ENCODE measurements at regions not wholly inside any gene's neighbourhood (a gene's known extent, or its start where the extent isn't known, plus 50 kb on each side); places are given as distances from the start of the nearest gene placed in this dataset.
A peak's percentile ranks its signal among the peaks of the same experiment; 100 is the strongest.
"Not testable (repeated sequence)": the region's sequence is repeated elsewhere in the genome, so short reads cannot be mapped to it uniquely, and the experiment has no call there.

DNA sequence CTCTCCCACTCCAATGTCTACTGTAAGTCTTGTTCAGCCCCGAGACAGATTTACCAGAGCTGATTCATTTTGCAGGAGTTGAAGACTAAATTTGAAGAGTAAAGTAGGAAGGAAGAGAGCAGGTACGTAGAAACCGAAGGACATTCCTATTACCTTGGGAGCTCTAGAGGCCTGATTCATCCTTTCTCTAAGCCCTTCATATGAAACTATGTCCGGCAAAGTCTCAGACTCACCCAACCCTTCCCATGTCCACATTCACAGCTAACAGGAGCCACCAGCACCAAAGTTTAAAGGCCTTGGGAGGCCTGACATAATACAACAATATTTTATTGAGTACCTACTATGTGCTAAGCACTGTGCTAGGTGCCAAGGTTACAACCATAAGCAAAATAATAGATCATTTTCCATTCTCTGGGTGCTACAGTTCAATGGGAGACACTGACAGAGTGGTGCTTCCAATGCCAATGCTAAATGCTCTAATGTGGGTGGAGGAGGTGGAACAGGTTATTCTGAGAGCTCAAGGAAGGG lies 86.6 kb downstream of the PHLDA1 start:
- H3K4me3 ChIP-seq (ENCODE audit: low read depth, low read length): no peak overlapping the region
- DNase-seq (ENCODE audit: low read depth): no peak

DNA sequence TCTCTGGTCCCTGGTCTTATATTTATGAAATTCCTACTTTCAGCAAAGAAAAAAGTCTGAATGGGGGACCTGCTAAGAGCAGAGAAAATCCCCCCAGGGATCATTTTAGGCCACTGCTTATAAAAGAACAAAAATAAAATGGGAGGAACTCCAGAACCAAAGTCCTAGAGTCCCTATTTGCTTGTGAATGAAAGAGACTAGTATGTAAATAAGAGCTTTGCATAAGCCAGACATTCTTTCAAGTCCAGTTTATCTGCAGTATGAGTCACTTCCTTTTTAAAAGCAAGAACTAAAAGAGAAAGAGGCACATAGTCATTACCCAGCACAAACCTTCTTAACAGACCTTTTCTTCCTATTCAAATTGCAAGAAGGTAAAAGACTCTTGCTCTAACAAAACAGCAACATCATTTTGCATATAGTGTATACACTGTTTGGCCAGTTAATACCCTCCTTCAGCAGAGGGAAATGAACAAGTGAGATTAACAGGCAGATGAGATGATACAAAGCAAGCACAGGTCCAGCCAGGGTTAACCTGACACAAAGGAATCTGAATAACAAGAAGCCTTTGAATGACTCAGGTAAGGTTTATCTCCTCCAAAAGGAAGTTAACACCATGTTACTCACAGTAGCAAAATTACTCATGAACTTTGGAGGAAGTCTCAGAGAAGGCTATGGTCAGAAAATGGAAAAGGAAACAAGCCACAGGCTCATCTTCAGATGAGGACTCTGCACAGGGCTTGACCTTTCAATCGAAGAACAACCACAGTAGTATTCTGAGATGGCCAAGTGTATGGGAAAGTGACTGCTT lies 87.3 kb downstream of the PHLDA1 start:
- peak; percentile 60 for DNase-seq (ENCODE audit: low read depth)
- H3K4me3 ChIP-seq (ENCODE audit: low read depth, low read length): no peak overlapping the region

DNA sequence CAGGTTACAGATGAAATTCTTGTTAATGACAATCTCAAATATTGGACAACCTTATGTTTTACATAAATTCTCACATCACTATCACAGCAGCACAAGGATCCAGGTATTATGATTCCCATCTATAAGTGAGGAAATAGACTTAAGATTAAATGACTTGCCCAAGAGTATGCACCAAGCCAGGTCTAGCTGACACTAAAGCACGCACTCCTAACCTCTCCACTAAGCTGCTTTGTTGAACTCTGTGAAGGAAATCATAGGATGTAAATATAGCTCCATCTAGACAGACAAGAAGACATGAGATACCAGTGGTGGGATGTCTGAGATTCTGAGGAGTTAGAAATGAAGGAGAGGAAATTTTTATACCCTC lies 87.9 kb downstream of the PHLDA1 start:
- DNase-seq (ENCODE audit: low read depth): no peak
- H3K4me3 ChIP-seq (ENCODE audit: low read depth, low read length): no peak overlapping the region

DNA sequence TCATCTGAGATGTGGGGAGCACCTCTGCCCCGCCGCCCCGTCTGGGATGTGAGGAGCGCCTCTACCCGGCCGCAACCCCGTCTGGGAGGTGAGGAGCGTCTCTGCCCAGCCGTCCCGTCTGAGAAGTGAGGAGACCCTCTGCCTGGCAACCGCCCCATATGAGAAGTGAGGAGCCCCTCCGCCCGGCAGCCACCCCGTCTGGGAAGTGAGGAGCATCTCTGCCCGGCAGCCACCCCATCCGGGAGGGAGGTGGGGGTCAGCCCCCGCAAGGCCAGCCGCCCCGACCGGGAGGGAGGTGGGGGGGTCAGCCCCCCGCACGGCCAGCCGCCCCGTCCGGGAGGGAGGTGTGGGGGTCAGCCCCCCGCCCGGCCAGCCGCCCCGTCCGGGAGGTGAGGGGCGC lies 89.9 kb downstream of the PHLDA1 start:
- not testable (repeated sequence) for H3K4me3 ChIP-seq (ENCODE audit: low read depth, low read length); DNase-seq (ENCODE audit: low read depth)

DNA sequence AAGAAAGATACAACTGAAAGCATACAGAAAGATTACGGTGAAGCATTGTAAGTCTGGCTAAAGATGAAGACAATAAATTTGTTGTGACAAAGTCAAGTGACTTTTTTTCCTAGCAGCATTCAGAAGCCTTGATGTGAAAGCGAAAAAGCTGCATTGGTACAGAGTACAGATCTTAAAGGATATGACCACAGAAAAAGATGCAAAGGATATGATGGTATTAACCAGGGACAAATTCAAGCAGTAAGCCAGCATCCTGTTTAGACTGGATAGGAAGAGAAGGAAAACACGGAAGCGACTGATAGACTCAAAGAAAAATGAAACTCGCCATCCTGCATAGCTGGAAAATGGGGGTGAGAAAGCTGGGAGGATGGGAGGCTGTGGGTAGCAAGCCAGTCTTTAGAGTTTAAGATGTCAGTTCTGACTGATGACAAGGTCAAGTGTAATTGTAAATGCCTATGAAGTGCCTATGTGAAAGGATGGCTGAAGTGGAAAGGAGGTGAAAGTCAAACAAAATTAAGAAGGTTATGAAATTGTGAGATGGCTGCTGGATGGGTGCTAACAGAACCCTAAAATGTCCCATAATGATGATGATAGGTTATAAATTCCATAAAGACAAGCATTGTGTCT lies 92.4 kb downstream of the PHLDA1 start:
- no peak overlapping the region for H3K4me3 ChIP-seq (ENCODE audit: low read depth, low read length)

DNA sequence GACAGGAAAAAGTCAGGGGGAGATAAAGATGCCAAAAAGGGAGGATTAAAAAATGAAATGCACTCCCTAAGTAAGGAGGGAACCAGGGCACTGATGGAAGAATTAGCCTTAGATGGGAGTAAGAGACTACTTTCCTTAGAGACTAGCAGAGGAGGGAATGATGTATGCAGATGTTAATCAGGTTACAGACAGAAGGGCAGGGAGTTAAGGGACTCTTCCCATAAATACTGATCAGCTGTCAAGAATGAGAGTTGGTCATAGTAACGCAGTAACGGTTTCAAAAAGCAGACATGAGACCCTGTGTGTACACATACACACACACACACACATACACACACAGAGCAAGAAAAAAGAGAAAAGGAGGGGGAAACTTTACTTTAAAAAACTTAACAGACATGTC lies 93.4 kb downstream of the PHLDA1 start:
- no peak overlapping the region for H3K4me3 ChIP-seq (ENCODE audit: low read depth, low read length)
- DNase-seq (ENCODE audit: low read depth): no peak

More for the DNA sequence above, 92.4 kb downstream of the PHLDA1 start:
- no peak for DNase-seq (ENCODE audit: low read depth)

DNA sequence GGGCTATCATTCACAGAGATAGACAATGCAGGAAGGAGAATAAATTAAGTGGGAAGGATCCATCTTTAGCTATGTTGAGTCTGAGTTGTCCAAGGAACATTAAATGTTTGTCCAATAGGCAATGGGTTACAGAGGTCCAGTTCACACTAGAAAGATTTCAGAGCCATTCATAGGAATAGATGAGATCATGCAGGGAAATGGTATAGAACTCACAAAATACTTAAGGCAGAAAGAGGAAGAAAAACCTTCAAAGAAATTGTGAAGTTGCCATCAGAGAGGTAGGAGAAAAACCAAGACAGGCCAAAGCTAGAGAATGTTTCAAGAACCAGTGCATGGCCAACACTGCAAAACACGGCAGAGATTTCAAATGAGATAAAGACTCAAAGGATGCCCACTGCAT lies 94.1 kb downstream of the PHLDA1 start:
- no peak overlapping the region for H3K4me3 ChIP-seq (ENCODE audit: low read depth, low read length)
- DNase-seq (ENCODE audit: low read depth): no peak

DNA sequence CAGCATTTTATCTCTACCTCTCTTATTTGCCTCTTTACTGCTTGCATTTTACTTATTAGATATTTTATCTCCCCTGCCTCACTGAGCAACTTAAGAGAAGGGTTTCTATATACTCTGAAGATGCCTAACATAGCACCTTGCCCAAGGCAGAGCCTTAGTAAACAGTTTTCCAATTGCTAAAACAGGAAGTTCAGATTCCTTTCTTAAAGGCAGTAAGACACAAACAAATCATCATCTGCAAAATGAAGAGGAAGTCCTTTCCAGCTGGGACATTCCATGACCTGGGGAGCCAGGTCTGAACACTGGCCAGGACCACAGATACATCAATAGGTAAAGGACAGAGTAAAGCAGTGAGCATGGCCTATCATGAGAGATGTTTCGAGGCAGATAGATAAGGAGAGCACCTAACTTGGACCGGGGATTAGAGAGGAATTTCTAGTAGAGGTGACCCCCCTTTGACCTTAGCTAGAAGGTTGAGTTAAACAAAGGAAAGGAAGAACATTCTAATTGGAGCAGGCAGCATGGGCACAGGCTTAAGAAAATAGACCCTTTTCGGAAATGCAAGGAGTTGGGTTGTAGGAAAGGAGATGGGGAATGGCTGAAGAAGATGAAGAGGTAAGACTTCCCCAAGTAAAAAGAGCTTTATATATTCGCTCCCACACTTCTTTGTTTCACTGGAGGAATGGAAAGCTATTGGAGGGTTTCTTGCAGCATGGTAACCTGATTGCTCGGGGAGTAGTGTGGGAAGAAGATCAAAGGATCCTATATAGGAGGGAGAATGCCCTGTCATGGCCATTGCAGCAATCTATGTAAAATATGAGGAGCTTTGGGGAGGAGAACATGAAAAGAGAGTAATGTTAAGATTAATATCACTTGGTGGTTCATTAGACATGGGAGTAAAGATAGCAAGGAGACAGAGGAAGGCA lies 94.8 kb downstream of the PHLDA1 start:
- DNase-seq (ENCODE audit: low read depth): no peak

DNA sequence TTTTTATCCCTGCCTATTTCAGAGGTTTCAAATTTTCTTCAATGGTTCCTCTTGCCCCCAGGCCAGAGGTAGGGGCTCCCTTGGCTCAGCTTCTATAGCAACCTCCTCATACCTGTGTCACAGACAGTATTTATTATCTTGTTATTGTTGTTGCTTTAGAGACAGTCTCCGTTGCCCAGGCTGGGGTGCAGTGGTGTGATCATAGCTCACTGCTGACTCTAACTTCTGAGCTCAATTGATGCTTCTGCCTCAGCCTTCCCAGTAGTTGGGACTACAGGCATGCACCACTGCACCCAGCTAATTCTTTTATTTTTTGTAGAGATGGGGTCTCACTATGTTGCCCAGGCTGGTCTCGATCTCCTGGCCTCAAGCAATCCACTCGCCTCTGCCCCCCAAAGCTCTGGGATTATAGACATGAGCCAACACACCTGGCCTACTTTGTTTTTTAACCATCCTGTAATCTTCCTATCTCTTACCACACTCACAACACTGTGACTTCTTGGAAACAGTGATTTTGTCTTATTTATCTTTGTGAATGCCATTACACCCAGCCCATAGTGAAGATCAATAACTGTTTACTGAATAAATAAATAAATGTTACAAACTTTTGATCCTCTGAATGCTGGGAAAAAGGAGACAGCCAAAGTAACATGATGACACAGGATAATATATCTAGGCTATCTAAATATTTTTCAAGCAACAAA lies 95.9 kb downstream of the PHLDA1 start:
- no peak for DNase-seq (ENCODE audit: low read depth)
- no peak overlapping the region for H3K4me3 ChIP-seq (ENCODE audit: low read depth, low read length)

More for the DNA sequence above, 94.8 kb downstream of the PHLDA1 start:
- no peak overlapping the region for H3K4me3 ChIP-seq (ENCODE audit: low read depth, low read length)

DNA sequence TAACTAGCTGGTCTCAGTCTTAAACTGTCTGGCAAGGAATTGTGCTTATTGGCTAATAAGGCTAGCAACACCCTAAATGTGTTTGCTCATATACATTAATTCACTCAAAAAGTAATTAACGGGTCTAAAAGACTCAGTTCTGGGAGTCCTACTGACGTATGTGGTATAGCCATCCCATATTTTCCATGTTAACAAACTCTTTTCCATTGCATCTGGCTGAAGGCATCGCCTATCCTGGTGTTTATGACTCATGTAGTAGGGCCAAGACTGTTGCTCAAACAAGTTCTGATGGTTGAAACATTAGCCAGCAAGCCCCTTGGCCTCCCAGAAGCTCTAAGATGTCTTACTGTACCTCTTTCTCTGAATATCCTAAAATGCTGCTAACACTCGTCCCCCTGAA lies 98.5 kb downstream of the PHLDA1 start:
- no peak overlapping the region for H3K4me3 ChIP-seq (ENCODE audit: low read depth, low read length)
- DNase-seq (ENCODE audit: low read depth): peak; percentile 85

DNA sequence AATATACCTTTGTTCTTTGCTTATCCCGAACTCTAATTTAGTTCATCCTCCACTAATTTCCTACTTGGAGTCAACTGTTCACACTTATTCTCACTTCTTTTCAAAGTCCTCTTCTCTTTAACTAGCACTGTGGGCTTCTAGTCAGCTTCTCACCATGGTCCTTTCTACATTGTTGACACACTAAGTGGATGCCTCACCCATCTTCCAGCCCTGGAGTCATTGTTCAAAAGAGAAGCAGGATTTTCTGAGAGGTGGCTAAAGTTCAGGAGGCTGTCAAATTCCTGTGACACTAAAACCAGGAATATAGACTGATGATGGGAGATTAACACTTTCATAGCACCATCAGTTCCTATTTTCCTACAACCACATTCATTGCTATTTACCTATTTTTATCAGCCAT lies 99.3 kb downstream of the PHLDA1 start:
- no peak for DNase-seq (ENCODE audit: low read depth)
- no peak overlapping the region for H3K4me3 ChIP-seq (ENCODE audit: low read depth, low read length)

DNA sequence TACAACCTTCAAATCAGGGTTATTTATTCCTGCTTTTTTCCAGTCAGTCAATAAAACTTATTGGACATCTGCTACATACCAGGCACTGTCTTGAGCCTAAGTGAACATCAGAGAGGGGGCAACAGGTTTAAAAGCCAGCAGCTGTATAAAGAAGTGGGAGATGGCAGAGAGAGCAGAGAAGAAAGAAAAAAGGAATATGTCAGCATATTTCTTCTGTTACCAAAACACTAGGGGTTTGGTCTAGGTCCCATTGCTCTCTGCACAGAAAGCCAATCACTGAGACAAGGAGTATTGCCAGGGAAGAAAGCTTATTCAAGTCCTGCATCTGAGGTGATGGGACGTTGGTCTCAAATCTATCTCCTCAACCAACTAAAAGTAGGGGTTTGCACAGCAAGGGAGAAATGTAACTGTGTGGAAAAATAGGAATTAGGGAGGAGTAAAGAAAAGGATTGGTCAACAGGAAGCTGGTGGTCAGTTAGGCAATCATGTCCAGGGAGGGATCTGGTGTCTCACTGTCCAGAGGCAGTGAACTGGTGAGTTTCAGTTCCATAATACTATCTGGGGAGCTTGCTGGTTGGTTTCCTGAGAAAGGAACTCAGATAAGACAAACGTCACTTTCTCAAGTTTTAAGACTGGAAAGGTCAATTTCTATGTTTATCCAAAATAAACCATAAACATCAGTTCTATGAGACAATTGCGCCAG lies 107.5 kb downstream of the PHLDA1 start:
- DNase-seq (ENCODE audit: low read depth): no peak
- no peak overlapping the region for H3K4me3 ChIP-seq (ENCODE audit: low read depth, low read length)

DNA sequence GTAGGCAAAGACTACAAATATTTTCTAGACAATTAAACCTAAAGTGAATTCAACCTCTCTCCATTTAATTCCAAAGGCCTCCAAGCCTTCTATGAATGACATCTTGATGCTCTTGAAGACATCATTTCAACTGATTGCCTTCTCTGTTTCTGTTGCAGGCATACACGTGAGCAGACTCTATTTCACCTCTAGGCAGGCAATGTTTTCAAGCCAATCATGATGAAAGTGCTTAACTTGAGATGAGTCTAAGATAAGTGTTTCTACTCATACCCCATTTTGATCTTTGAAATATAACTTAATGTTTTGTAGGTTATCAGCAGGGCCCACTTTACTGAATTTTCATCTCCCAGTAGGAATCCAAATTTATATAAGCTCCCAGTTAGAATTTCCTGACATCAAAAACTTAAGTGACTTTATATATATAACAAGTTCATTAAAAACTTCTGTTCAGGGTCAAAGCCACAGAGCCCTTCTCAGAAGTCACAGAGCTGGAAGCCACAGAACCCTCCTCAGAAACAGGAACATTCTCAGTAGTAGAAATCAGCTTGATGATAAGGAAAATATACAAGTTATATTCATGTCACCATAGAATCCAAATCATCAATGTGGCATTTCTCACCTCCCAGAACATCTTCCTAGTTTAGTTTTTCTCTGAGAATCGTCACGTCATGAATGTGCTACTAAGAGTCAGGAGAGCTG lies 108.5 kb downstream of the PHLDA1 start:
- DNase-seq (ENCODE audit: low read depth): no peak

DNA sequence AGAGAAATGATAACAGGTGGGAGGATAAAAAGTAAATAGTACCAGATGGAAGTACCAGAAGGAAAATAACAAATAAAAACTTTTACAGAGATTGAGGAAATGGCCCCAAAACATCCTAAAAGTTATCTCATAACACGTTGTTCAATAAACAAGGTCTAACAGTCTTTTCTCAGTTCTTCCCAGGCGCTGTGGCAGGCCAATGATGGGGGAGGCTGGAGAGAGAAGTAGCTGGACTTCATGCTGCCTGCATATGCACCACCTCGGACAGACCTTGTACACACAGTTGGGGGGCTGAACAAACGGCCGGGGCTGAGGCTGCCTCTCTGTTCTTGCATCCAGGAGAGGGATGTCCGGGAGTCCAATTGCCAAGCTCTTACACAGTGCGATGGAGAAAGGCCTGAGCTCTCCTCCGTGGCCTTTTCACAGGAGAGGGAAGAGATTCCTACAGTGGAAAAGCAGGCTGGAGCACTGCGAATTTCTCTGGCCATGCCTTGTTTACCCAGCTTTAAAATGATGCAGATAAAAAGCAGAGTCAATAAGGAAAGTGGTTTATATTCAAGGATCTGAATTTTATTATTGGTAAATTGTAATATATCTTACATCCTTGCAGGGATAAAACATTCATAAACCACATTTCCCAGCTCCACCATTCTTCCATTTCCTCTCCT lies 109.8 kb downstream of the PHLDA1 start:
- no peak overlapping the region for H3K4me3 ChIP-seq (ENCODE audit: low read depth, low read length)
- DNase-seq (ENCODE audit: low read depth): no peak

More for the DNA sequence above, 108.5 kb downstream of the PHLDA1 start:
- H3K4me3 ChIP-seq (ENCODE audit: low read depth, low read length): no peak overlapping the region

DNA sequence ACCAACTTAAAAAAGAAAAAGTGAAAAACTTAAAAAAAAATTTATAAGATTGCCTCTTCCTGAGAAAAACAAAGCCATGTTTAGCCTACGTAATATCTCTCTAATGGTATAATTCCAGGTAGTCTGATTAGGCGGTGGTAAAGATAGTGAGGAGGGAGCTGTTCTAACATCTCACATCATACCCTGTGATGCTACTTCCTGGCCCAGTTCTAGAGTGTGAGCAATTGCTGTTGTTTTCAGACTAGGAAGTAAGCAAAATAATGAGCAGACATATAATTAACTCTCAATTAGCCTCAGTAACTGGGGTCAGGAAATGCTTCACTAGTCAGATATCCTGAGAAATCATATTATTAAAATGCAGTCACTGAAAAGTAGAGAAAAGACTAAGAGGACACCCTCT lies 113.9 kb downstream of the PHLDA1 start:
- H3K4me3 ChIP-seq (ENCODE audit: low read depth, low read length): no peak overlapping the region
- no peak for DNase-seq (ENCODE audit: low read depth)

DNA sequence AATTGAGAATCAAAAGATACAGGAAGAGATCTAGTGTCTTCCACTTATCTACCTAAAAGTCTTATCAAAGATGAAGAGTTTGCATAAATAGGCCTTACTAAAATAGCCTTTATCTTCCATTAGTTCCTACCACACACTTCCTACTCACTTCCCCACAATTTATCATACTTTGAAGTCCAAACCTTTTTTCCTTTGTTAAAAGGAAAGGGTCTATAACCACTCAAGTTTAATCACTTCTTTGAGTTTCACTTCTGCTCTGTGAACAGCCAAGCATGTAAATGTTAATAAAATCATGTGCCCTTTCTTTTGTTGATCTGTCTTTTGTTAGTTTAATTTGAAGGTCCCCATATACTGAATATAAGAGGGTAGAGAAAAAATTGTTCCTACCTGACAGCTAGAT lies 114.5 kb downstream of the PHLDA1 start:
- no peak for DNase-seq (ENCODE audit: low read depth)
- no peak overlapping the region for H3K4me3 ChIP-seq (ENCODE audit: low read depth, low read length)

DNA sequence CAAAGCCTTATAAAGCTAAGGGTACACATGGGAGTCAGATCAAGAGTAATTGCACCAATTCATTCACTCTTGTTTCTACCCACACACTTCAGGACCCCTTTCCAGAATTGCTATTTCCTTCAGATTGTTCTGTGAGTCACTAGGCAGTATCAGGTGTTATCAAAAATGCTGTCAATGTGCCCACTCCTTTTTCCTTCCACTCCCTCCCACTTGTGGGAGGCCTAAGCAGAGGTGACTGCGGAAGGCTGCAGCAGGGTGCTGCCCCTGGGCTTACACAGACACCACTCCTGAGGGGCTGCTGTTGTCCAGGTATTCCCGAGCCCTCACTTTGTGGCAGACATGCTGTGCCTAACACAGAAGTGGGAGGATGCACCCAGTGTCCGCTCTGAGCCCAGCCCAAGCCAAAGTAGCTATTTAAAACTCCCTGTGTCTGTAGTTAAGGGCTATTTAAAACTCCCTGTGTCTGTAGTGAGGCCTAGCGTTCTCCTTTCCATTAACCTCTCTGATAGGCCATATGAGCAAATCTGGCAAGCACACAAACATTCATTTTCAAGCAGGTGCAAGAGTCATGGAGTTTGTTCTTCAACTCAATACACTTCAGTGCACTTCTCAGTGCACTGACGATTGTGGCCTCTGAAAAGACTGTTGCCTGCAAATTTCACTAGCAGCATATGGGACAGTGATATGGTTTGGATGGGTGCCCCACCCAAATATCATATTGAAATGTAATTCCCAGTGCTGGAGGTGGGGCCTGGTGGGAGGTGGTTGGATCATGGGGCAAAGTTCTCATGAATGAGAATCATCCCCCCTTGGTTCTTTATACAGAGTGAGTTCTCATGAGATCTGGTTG lies 117.8 kb downstream of the PHLDA1 start:
- DNase-seq (ENCODE audit: low read depth): no peak
- no peak overlapping the region for H3K4me3 ChIP-seq (ENCODE audit: low read depth, low read length)
